HL-60 (cell line): ENCODE measurements at regions not wholly inside any gene's neighbourhood (a gene's known extent, or its start where the extent isn't known, plus 50 kb on each side); places are given as distances from the start of the nearest gene placed in this dataset.

Experiments
- DNase-seq, 2 experiments: peaks; one replicate each; pipeline ENCODE4 v3.0.0-alpha.2; 2010 to 2020; ENCODE audit warnings: low read depth in 1 of 2, low spot score in 1 of 2
- H3K27ac ChIP-seq: fragments of 250-450 bp; sonication (Bioruptor Pico); replicated peaks from 2 replicates; pipeline ENCODE4 v1.5.1; 2020; ENCODE audit warnings: mild to moderate bottlenecking, moderate library complexity
- H3K27me3 ChIP-seq: fragments of 250-450 bp; sonication (Bioruptor Pico); 2 replicates; pipeline ENCODE4 v1.5.1; 2021; ENCODE audit warnings: mild to moderate bottlenecking, moderate library complexity; ENCODE audit not compliant: insufficient read depth, poor library complexity, severe bottlenecking
- H3K4me3 ChIP-seq: replicated peaks from 2 replicates; pipeline ENCODE4 v1.5.1; 2011; ENCODE audit warnings: mild to moderate bottlenecking, control low read depth, low read length; ENCODE audit not compliant: insufficient read depth
- GABPA ChIP-seq: IDR thresholded peaks from 2 replicates; pipeline ENCODE4 v1.6.1; 2012; ENCODE audit warnings: low read depth
- POLR2AphosphoS5 ChIP-seq: IDR thresholded peaks from 2 replicates; pipeline ENCODE4 v1.6.1; 2012; ENCODE audit warnings: low read depth
- SPI1 ChIP-seq: IDR thresholded peaks from 2 replicates; pipeline ENCODE4 v1.6.1; 2012; ENCODE audit warnings: low read depth, mild to moderate bottlenecking, borderline replicate concordance
- TF ChIP-seq, protein P1 (sequence below): IDR thresholded peaks from 2 replicates; pipeline ENCODE4 v1.6.1; 2012; ENCODE audit warnings: low read depth; ENCODE audit not compliant: insufficient replicate concordance
- TF ChIP-seq, protein P2 (sequence below): IDR thresholded peaks from one replicate; pipeline ENCODE4 v1.5.1; 2011; ENCODE audit warnings: low read length, control low read depth, inconsistent platforms; ENCODE audit not compliant: insufficient read depth

DNA sequence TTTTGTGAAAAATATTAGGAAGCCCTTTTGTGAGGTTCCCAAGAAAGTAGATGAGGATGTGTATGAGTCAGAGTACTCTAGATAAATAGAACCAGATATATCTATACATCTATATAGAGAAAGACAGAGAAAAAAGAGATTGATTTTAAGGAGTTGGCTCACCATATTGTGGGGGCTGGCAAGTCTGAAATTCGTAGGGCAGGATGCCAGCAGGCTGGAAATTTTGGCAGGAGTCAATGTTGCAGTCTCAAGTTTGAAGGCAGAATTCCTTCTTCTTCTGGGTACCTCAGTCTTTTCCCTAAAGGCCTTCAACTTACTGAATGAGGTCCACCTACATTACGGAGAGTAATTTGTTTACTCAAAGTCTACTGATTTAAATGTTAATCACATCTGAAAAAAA, 65.3 kb upstream of the SAMD3 start:
- no peak for TF ChIP-seq GABPA
- TF ChIP-seq, protein P1, sequence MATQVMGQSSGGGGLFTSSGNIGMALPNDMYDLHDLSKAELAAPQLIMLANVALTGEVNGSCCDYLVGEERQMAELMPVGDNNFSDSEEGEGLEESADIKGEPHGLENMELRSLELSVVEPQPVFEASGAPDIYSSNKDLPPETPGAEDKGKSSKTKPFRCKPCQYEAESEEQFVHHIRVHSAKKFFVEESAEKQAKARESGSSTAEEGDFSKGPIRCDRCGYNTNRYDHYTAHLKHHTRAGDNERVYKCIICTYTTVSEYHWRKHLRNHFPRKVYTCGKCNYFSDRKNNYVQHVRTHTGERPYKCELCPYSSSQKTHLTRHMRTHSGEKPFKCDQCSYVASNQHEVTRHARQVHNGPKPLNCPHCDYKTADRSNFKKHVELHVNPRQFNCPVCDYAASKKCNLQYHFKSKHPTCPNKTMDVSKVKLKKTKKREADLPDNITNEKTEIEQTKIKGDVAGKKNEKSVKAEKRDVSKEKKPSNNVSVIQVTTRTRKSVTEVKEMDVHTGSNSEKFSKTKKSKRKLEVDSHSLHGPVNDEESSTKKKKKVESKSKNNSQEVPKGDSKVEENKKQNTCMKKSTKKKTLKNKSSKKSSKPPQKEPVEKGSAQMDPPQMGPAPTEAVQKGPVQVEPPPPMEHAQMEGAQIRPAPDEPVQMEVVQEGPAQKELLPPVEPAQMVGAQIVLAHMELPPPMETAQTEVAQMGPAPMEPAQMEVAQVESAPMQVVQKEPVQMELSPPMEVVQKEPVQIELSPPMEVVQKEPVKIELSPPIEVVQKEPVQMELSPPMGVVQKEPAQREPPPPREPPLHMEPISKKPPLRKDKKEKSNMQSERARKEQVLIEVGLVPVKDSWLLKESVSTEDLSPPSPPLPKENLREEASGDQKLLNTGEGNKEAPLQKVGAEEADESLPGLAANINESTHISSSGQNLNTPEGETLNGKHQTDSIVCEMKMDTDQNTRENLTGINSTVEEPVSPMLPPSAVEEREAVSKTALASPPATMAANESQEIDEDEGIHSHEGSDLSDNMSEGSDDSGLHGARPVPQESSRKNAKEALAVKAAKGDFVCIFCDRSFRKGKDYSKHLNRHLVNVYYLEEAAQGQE = no peak
- TF ChIP-seq, protein P2, sequence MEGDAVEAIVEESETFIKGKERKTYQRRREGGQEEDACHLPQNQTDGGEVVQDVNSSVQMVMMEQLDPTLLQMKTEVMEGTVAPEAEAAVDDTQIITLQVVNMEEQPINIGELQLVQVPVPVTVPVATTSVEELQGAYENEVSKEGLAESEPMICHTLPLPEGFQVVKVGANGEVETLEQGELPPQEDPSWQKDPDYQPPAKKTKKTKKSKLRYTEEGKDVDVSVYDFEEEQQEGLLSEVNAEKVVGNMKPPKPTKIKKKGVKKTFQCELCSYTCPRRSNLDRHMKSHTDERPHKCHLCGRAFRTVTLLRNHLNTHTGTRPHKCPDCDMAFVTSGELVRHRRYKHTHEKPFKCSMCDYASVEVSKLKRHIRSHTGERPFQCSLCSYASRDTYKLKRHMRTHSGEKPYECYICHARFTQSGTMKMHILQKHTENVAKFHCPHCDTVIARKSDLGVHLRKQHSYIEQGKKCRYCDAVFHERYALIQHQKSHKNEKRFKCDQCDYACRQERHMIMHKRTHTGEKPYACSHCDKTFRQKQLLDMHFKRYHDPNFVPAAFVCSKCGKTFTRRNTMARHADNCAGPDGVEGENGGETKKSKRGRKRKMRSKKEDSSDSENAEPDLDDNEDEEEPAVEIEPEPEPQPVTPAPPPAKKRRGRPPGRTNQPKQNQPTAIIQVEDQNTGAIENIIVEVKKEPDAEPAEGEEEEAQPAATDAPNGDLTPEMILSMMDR = no peak
- TF ChIP-seq SPI1 = no peak
- no peak for TF ChIP-seq POLR2AphosphoS5
- H3K27me3 ChIP-seq = no peaks in the 10 kb centered on the region
- no peak for DNase-seq
- no peak overlapping the region for H3K4me3 ChIP-seq
- no peak overlapping the region for H3K27ac ChIP-seq

DNA sequence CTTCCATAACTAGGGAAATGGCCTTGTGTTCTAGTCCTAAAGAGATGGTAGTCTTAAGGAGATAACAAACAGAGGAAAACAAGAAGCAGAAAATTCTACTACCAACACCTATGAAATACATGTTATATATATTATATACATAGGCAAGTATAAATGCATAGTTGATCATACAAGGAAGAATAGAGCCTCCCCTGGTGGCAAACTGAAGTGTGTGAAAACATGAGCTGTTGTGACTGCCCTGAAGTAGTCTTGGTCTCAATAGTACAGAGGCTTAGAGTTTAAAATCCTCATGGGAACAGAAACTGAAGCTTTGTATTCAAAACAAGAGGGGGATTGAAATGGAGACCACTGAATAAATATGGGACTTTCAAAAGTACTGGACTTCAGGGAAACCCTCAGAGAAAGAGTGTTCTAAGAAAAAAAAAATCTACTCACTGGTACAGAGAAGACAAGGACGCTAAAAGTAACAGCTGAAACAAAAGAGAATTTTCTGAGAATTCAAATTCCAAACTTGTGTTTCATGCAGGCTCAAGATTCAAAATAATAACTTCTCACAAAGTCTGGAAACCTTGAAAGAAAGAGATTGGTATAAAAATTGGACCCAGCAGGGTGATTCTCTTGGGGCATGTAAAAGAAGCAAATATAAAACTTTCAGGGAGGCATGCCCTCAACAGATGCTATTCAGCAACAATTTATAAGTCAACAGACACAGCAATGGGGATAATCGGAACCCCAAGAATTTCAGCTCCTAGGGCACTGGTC, 59.7 kb upstream of the SAMD3 start:
- TF ChIP-seq, protein P2 = no peak
- no peak for TF ChIP-seq SPI1
- TF ChIP-seq POLR2AphosphoS5 = no peak
- TF ChIP-seq, protein P1 = no peak
- TF ChIP-seq GABPA = no peak
- Histone ChIP-seq H3K27me3 (no peaks in the 10 kb centered on the region), H3K27ac (no peak overlapping the region), H3K4me3 (no peak overlapping the region)
- no peak for DNase-seq

DNA sequence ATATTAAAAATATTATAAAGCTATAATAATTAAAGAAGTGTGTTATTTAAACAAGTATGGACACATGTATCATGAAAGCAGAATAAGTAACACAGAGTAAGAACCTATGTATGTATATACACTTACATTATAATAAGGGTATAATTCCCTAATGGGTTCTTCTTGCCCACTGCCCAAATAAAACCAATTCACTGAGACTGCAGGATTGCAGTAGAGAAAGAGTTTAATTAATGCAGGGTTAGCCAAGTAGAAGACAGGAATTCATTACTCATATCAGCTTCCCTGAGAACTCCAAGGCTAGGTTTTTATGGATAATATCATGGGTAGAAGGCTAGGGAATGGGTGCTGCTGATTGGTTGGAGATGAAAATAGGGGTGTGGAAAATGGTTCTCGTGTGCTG, 53.8 kb upstream of the SAMD3 start:
- Histone ChIP-seq H3K4me3 (no peak overlapping the region), H3K27ac (no peak overlapping the region), H3K27me3 (no peaks in the 10 kb centered on the region)
- no peak for DNase-seq
- TF ChIP-seq, protein P2 = no peak
- TF ChIP-seq SPI1 (no peak), GABPA (no peak), POLR2AphosphoS5 (no peak)
- TF ChIP-seq, protein P1 = no peak
